ENCODE measurements at regions not wholly inside any gene's neighbourhood (a gene's known extent, or its start where the extent isn't known, plus 50 kb on each side); places are given as distances from the start of the nearest gene placed in this dataset.

DNA sequence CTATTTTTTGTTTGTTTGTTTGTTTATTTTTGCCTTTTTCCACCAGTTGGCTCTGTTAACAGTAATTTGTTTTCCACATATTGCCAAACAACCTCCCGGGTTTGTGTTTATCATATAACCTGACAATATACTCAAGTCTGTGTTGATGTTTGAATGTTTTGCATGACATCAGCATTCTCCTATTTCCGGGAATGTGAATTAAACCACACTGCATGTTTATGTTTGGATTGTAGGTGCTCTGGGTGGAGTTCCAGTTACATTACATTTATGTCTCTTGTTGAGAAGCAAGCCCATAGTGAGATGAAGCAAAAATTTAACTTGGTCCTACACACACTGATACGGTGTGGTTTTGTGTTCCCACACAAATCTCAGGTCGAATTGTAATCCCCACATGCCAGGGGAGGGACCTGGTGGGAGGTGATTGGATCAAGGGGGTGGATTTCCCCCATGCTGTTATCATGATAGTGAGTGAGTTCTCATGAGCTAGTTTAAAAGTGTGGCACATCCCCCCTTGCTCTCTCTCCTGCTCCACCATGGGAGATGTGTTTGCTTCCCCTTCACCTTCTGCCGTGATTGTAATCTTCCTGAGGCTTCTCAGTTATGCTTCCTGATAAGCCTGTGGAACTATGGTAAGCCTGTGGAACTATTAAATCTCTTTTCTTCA, 54.4 kb upstream of the CLNK start:
- DNase-seq: no peak

DNA sequence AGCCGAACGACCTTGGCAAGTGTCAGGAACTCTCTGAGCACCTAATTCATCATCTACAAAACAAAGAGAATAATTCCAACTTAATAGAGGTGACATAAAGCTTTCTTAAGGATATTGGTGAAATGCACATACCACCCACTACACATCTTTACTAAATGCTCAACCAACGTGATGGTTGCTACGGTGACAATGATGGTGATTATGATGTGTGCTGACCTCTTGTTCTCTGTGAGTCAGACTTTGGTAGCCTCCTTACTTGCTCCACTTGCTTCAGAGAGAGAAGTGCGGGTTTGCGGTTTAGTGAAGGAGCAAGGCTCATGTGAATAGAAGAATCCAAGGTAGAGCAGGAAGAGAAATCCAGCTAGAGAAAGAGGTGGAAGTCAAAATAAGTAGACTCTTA, 52.8 kb upstream of the CLNK start:
- no peak for DNase-seq

DNA sequence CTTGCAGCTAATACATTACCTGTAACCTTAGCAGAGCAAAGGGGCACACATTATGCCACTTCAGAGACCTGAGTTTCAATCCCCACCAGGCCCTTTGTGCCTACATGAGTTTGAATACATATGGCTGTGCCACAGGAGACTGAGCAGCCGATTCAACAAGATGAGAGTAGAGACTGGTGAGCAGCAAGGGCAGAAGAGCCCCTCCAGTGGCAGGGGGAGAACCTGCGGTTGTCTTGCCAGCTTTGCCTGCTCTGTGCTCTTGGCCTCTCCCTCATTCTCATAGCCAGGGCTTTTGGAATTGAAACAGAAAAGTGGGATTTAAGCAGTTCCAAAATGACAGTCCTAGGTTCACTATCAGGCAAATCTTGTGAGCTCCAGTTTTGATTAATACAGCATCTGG, 52.3 kb upstream of the CLNK start:
- DNase-seq: no peak

DNA sequence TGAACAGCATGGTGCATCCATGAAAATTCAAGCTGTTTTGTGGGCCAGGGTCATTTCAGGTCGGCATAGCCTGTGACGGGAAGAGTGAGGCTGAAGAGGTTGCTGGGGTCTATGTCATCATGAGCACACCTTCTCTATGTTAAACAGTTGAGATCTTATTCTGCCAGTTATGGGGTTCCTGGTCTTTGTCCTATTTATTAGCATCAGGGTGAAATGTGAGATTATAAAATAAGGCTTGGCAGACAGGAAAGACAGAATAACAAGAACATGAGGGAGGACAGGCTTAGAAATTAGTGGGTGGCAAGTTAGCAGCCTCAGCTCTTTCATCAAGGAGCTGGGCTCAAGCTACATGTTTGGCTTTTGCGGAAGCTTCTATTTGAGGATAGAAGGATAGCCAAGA, 51.7 kb upstream of the CLNK start:
- DNase-seq: no peak

DNA sequence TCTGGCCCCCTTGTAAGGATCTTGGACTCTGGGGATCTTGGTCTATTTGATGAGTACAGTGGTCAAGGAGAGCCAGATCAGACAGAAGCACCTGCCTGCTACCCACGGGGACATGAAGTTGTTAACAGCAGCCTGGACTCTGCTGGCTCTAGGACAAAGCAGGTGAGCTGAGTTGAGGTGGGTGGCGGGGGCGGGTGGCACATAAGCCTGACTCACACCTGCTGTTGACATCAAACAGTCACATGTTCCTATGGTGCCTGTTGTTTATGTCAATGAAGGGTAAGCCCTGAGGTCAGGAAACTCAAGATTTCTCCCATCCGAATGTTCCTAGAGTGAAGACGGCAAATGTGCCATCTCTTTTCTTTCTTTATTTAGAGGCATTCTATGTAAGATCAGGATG, 50.1 kb upstream of the CLNK start:
- peak; percentile 24 for DNase-seq

Measured in stimulated activated CD4-positive, alpha-beta T cell treated with anti-CD3 and anti-CD28 coated beads, Interleukin-15, amount 100 ng/mL, for 24 hours (primary cell).